ENCODE measurements at regions not wholly inside any gene's neighbourhood (a gene's known extent, or its start where the extent isn't known, plus 50 kb on each side); places are given as distances from the start of the nearest gene placed in this dataset.

GRCh38 chr2:193818801-193819499 is 1624.2 kb upstream of the TMEFF2 start:
- no peak overlapping the region for H4K8ac ChIP-seq (ENCODE audit: low read depth, low read length)
- no peak for DNase-seq
- H3K4ac ChIP-seq (ENCODE audit: low read depth, low read length): no peak overlapping the region
- no peak overlapping the region for H3K18ac ChIP-seq (ENCODE audit: low read length)
- no CpG with 5 or more reads among the region's 5 CpGs for WGBS (ENCODE audit: extremely low coverage, insufficient coverage, insufficient read length)
- no peak overlapping the region for H3K27ac ChIP-seq (ENCODE audit: low read depth, low read length)
- no peak overlapping the region for H3K23ac ChIP-seq (ENCODE audit: low read length)
- H2BK120ac ChIP-seq (ENCODE audit: insufficient read depth, low read length, poor library complexity): no peak overlapping the region
- no peak overlapping the region for H2AFZ ChIP-seq (ENCODE audit: insufficient read depth, low read length, poor library complexity)
- H3K9me3 ChIP-seq (ENCODE audit: insufficient read depth, low read depth, low read length): peaks cover 2% of the 10 kb centered on the region
- H3K9ac ChIP-seq (ENCODE audit: low read length): no peak overlapping the region
- no peak overlapping the region for H3K4me3 ChIP-seq (ENCODE audit: low read depth, low read length)
- H3K79me1 ChIP-seq (ENCODE audit: low read length): no peaks in the 10 kb centered on the region
- no peaks in the 10 kb centered on the region for H3K36me3 ChIP-seq (ENCODE audit: control insufficient read depth in 1 of 2, insufficient read depth in 2 of 2, low read length in 2 of 2)
- no peak overlapping the region for H4K91ac ChIP-seq (ENCODE audit: low read depth, low read length)
- H3K14ac ChIP-seq (ENCODE audit: low read length): no peak overlapping the region
- no peak overlapping the region for H2AK5ac ChIP-seq (ENCODE audit: low read length)
- H3K27me3 ChIP-seq (ENCODE audit: insufficient read depth, low read length): no peaks in the 10 kb centered on the region
- no peak overlapping the region for H2BK5ac ChIP-seq (ENCODE audit: low read depth, low read length, poor library complexity)
- no peaks in the 10 kb centered on the region for H3K4me1 ChIP-seq (ENCODE audit: control insufficient read depth in 1 of 2, insufficient read depth in 2 of 2, low read length in 2 of 2)
- no peak overlapping the region for H3K4me2 ChIP-seq (ENCODE audit: low read length)
- H4K12ac ChIP-seq (ENCODE audit: low read depth, low read length): no peak overlapping the region
- H2BK12ac ChIP-seq (ENCODE audit: low read length): no peak overlapping the region
- no peaks in the 10 kb centered on the region for H3K79me2 ChIP-seq (ENCODE audit: control insufficient read depth, insufficient read depth, low read length, poor library complexity)

- no peaks in the 10 kb centered on the region for H3K4me1 ChIP-seq (ENCODE audit: control insufficient read depth in 1 of 2, insufficient read depth in 2 of 2, low read length in 2 of 2)
- H4K12ac ChIP-seq (ENCODE audit: low read depth, low read length): no peak overlapping the region
- H3K4ac ChIP-seq (ENCODE audit: low read depth, low read length): no peak overlapping the region
- H2BK5ac ChIP-seq (ENCODE audit: low read depth, low read length, poor library complexity): no peak overlapping the region
- H2BK120ac ChIP-seq (ENCODE audit: insufficient read depth, low read length, poor library complexity): no peak overlapping the region
- H3K4me2 ChIP-seq (ENCODE audit: low read length): no peak overlapping the region
- H3K14ac ChIP-seq (ENCODE audit: low read length): no peak overlapping the region
- no peak overlapping the region for H3K4me3 ChIP-seq (ENCODE audit: low read depth, low read length)
- H2AFZ ChIP-seq (ENCODE audit: insufficient read depth, low read length, poor library complexity): no peak overlapping the region
- H3K36me3 ChIP-seq (ENCODE audit: control insufficient read depth in 1 of 2, insufficient read depth in 2 of 2, low read length in 2 of 2): no peaks in the 10 kb centered on the region
- no peak overlapping the region for H3K23ac ChIP-seq (ENCODE audit: low read length)
- peaks cover 2% of the 10 kb centered on the region for H3K9me3 ChIP-seq (ENCODE audit: insufficient read depth, low read depth, low read length)
- H3K27me3 ChIP-seq (ENCODE audit: insufficient read depth, low read length): no peaks in the 10 kb centered on the region
- H3K9ac ChIP-seq (ENCODE audit: low read length): no peak overlapping the region
- no peak overlapping the region for H2BK12ac ChIP-seq (ENCODE audit: low read length)
- peak in 1 of 2 donors; percentile 15 for DNase-seq
- no peak overlapping the region for H2AK5ac ChIP-seq (ENCODE audit: low read length)
- H3K79me2 ChIP-seq (ENCODE audit: control insufficient read depth, insufficient read depth, low read length, poor library complexity): no peaks in the 10 kb centered on the region
- no peak overlapping the region for H4K8ac ChIP-seq (ENCODE audit: low read depth, low read length)
- H4K91ac ChIP-seq (ENCODE audit: low read depth, low read length): no peak overlapping the region
- no peaks in the 10 kb centered on the region for H3K79me1 ChIP-seq (ENCODE audit: low read length)
- no peak overlapping the region for H3K27ac ChIP-seq (ENCODE audit: low read depth, low read length)
- H3K18ac ChIP-seq (ENCODE audit: low read length): no peak overlapping the region
Observed at GRCh38 chr2:193816008-193816407, 1621.3 kb upstream of the TMEFF2 start.

GRCh38 chr2:193810533-193810932 is 1615.8 kb upstream of the TMEFF2 start:
- Histone ChIP-seq H2AFZ (ENCODE audit: insufficient read depth, low read length, poor library complexity) (no peak overlapping the region), H2AK5ac (ENCODE audit: low read length) (no peak overlapping the region), H3K9ac (ENCODE audit: low read length) (no peak overlapping the region), H4K91ac (ENCODE audit: low read depth, low read length) (no peak overlapping the region), H2BK5ac (ENCODE audit: low read depth, low read length, poor library complexity) (no peak overlapping the region), H4K12ac (ENCODE audit: low read depth, low read length) (no peak overlapping the region), H2BK120ac (ENCODE audit: insufficient read depth, low read length, poor library complexity) (no peak overlapping the region), H3K36me3 (ENCODE audit: control insufficient read depth in 1 of 2, insufficient read depth in 2 of 2, low read length in 2 of 2) (no peaks in the 10 kb centered on the region), H2BK12ac (ENCODE audit: low read length) (no peak overlapping the region), H3K27ac (ENCODE audit: low read depth, low read length) (no peak overlapping the region), H3K9me3 (ENCODE audit: insufficient read depth, low read depth, low read length) (no peaks in the 10 kb centered on the region), H3K18ac (ENCODE audit: low read length) (no peak overlapping the region), H3K4me2 (ENCODE audit: low read length) (no peak overlapping the region), H3K79me2 (ENCODE audit: control insufficient read depth, insufficient read depth, low read length, poor library complexity) (no peaks in the 10 kb centered on the region), H3K23ac (ENCODE audit: low read length) (no peak overlapping the region), H3K4ac (ENCODE audit: low read depth, low read length) (no peak overlapping the region), H3K79me1 (ENCODE audit: low read length) (no peaks in the 10 kb centered on the region), H3K4me1 (ENCODE audit: control insufficient read depth in 1 of 2, insufficient read depth in 2 of 2, low read length in 2 of 2) (no peaks in the 10 kb centered on the region), H3K14ac (ENCODE audit: low read length) (no peak overlapping the region), H3K27me3 (ENCODE audit: insufficient read depth, low read length) (no peaks in the 10 kb centered on the region), H3K4me3 (ENCODE audit: low read depth, low read length) (no peak overlapping the region), H4K8ac (ENCODE audit: low read depth, low read length) (no peak overlapping the region)
- WGBS (ENCODE audit: extremely low coverage, insufficient coverage, insufficient read length): no CpG with 5 or more reads among the region's 3 CpGs
- no peak for DNase-seq

GRCh38 chr2:193808877-193809276 is 1614.1 kb upstream of the TMEFF2 start:
- no peak overlapping the region for H3K4me2 ChIP-seq (ENCODE audit: low read length)
- H3K27ac ChIP-seq (ENCODE audit: low read depth, low read length): no peak overlapping the region
- H2BK120ac ChIP-seq (ENCODE audit: insufficient read depth, low read length, poor library complexity): no peak overlapping the region
- no peak overlapping the region for H3K18ac ChIP-seq (ENCODE audit: low read length)
- H3K79me2 ChIP-seq (ENCODE audit: control insufficient read depth, insufficient read depth, low read length, poor library complexity): no peaks in the 10 kb centered on the region
- no peak overlapping the region for H4K12ac ChIP-seq (ENCODE audit: low read depth, low read length)
- H3K79me1 ChIP-seq (ENCODE audit: low read length): no peaks in the 10 kb centered on the region
- H4K8ac ChIP-seq (ENCODE audit: low read depth, low read length): no peak overlapping the region
- no peaks in the 10 kb centered on the region for H3K4me1 ChIP-seq (ENCODE audit: control insufficient read depth in 1 of 2, insufficient read depth in 2 of 2, low read length in 2 of 2)
- no peak overlapping the region for H2BK5ac ChIP-seq (ENCODE audit: low read depth, low read length, poor library complexity)
- no peak overlapping the region for H3K9ac ChIP-seq (ENCODE audit: low read length)
- H3K36me3 ChIP-seq (ENCODE audit: control insufficient read depth in 1 of 2, insufficient read depth in 2 of 2, low read length in 2 of 2): no peaks in the 10 kb centered on the region
- H3K4ac ChIP-seq (ENCODE audit: low read depth, low read length): no peak overlapping the region
- H3K4me3 ChIP-seq (ENCODE audit: low read depth, low read length): no peak overlapping the region
- H2BK12ac ChIP-seq (ENCODE audit: low read length): no peak overlapping the region
- no peak for DNase-seq
- H3K14ac ChIP-seq (ENCODE audit: low read length): no peak overlapping the region
- no peak overlapping the region for H4K91ac ChIP-seq (ENCODE audit: low read depth, low read length)
- no peaks in the 10 kb centered on the region for H3K9me3 ChIP-seq (ENCODE audit: insufficient read depth, low read depth, low read length)
- no peak overlapping the region for H2AK5ac ChIP-seq (ENCODE audit: low read length)
- H3K23ac ChIP-seq (ENCODE audit: low read length): no peak overlapping the region
- no peaks in the 10 kb centered on the region for H3K27me3 ChIP-seq (ENCODE audit: insufficient read depth, low read length)
- H2AFZ ChIP-seq (ENCODE audit: insufficient read depth, low read length, poor library complexity): no peak overlapping the region
- no CpG with 5 or more reads among the region's 1 CpG for WGBS (ENCODE audit: extremely low coverage, insufficient coverage, insufficient read length)

Measured in trophoblast cell (in vitro differentiated cells and primary cell).